GM12873 (cell line): ENCODE measurements at regions not wholly inside any gene's neighbourhood (a gene's known extent, or its start where the extent isn't known, plus 50 kb on each side); places are given as distances from the start of the nearest gene placed in this dataset.

Source experiments
- CTCF ChIP-seq: IDR thresholded peaks from 2 replicates; pipeline ENCODE4 v1.5.1; 2012; ENCODE audit warnings: low read depth, mild to moderate bottlenecking, moderate library complexity, low read length, control low read depth; ENCODE audit not compliant: insufficient read depth; ENCODE audit errors: missing control alignments

- no peak for TF ChIP-seq CTCF
These were observed 257.7 kb upstream of the MARCKS start for GRCh38 chr6:113599444-113599843.

DNA sequence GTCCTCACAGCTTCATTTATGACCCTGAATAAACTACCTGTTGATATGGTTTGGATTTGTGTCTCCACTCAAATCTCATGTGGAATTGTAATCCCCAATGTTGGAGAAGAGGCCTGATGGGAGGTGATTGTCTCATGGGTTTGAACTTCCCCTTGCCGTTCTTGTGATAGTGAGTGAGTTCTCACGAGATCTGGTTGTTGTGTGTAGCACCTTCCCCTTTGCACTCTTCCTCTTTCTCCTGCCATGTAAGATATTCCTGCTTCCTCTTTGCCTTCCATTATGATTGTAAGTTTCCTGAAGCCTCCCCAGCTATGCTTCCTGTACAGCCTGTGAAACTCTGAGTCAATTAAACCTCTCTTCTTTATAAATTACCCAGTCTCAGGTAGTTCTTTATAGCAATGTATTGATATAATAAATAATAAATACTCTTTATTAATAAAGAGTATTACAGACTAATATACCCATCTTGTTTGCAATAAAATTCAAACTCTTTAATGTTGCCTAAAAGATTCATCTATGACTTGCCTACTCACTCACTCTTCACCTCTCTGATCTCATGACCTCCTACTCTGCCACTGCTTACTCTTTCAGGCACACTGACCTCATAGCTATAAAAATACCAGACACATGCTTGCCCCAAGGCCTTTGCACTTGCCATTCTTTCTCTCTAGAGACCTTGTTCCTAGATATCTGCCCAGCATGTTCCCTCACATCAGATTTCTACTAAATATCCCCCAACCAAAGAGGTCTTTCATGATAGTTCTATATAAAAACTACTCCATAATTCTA, 256.4 kb upstream of the MARCKS start:
- no peak for TF ChIP-seq CTCF

- no peak for TF ChIP-seq CTCF
These were observed 249.2 kb upstream of the MARCKS start for GRCh38 chr6:113607821-113608545.

DNA sequence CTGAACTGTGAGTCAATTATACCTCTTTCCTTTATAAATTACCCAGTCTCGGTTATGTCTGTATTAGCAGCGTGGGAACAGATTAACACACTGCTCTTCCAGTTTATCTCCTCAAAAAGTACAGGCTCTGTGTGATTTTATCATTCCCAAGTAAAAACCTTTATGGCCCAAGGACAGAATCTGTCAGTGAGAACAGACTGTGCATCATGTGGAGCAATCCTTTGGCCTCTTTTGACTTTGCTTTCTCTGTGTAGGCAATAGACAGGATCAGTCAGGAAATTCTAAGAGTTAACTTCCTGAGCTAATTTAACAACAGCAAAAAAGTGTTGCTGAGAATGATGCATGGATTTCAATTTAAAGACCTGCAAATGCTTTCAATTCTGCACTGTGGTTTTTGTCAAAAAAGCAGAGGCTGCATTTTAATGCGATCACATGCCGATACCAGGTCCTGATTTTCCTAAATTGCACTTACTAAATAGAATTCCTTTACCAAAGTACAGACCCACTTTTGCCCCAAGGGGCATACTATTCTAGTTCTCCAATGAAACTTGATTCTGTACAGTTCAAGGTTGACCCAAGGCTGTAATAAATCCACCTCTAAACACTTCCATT, 246.7 kb upstream of the MARCKS start:
- no peak for TF ChIP-seq CTCF

DNA sequence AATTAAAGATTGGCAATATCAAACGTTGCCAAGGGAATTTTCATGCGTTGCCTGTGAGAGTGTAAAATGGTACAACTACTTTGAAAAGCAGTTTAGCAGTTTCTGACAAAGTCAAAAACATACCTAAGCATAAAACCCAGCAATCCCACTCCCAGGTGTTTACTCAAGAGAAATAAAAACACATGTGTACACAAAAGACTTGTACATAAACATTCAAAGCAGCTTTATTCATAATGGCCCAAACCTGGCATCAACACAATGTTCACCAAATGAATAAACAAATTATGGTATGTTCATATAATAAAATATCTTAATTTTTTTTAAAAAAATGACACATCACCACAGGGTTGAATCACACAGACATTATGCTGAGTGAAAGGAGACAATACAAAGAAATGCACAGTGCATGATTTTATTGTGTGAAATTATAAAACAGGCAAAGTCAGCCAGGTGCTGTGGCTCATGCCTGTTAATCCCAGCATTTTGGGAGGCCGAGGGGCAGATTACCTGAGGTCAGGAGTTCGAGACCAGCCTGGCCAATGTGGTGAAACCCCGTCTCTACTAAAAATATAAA, 240.4 kb upstream of the MARCKS start:
- TF ChIP-seq CTCF = no peak

GRCh38 chr6:113619077-113619476, 238.1 kb upstream of the MARCKS start:
- no peak for TF ChIP-seq CTCF

GRCh38 chr6:113620386-113620785, 236.8 kb upstream of the MARCKS start:
- no peak for TF ChIP-seq CTCF
